GM21619 (cell line): ENCODE measurements at regions not wholly inside any gene's neighbourhood (a gene's known extent, or its start where the extent isn't known, plus 50 kb on each side); places are given as distances from the start of the nearest gene placed in this dataset.

Source experiments
- ATAC-seq: cut with Tn5 transposase; IDR thresholded peaks from one replicate; pipeline ENCODE4 v1.9.1; 2021; ENCODE audit not compliant: unreplicated experiment

GRCh38 chr6:23454080-23454976, 671.7 kb upstream of the NRSN1 start:
- no peak for ATAC-seq

- ATAC-seq, result no peak
These were observed 670.3 kb upstream of the NRSN1 start for GRCh38 chr6:23455754-23456153.

GRCh38 chr6:23456396-23456795, 669.6 kb upstream of the NRSN1 start:
- ATAC-seq, result no peak

GRCh38 chr6:23457321-23457720, 668.7 kb upstream of the NRSN1 start:
- no peak for ATAC-seq

GRCh38 chr6:23465912-23466311, 660.1 kb upstream of the NRSN1 start:
- ATAC-seq, result no peak

GRCh38 chr6:23477586-23477985, 648.4 kb upstream of the NRSN1 start:
- no peak for ATAC-seq

- ATAC-seq, result no peak
These were observed 647.7 kb upstream of the NRSN1 start for GRCh38 chr6:23478312-23478711.

GRCh38 chr6:23483896-23484295, 642.1 kb upstream of the NRSN1 start:
- no peak for ATAC-seq

- ATAC-seq, result no peak
These were observed 631.6 kb upstream of the NRSN1 start for GRCh38 chr6:23494367-23494766.

GRCh38 chr6:23498013-23498412, 628.0 kb upstream of the NRSN1 start:
- ATAC-seq, result no peak

GRCh38 chr6:23499549-23499948, 626.5 kb upstream of the NRSN1 start:
- ATAC-seq, result no peak

- no peak for ATAC-seq
These were observed 622.8 kb upstream of the NRSN1 start for GRCh38 chr6:23503173-23503572.

- no peak for ATAC-seq
These were observed 621.0 kb upstream of the NRSN1 start for GRCh38 chr6:23505026-23505425.

GRCh38 chr6:23510778-23511510, 615.1 kb upstream of the NRSN1 start:
- no peak for ATAC-seq

- no peak for ATAC-seq
These were observed 614.2 kb upstream of the NRSN1 start for GRCh38 chr6:23511817-23512216.

GRCh38 chr6:23518294-23518693, 607.7 kb upstream of the NRSN1 start:
- ATAC-seq, result no peak

- no peak for ATAC-seq
These were observed 603.0 kb upstream of the NRSN1 start for GRCh38 chr6:23522792-23523547.

GRCh38 chr6:23523771-23524170, 602.2 kb upstream of the NRSN1 start:
- no peak for ATAC-seq

GRCh38 chr6:23524548-23524947, 601.5 kb upstream of the NRSN1 start:
- no peak for ATAC-seq

GRCh38 chr6:23526526-23526925, 599.5 kb upstream of the NRSN1 start:
- ATAC-seq, result no peak

GRCh38 chr6:23529902-23530301, 596.1 kb upstream of the NRSN1 start:
- ATAC-seq, result no peak

GRCh38 chr6:23531666-23532065, 594.3 kb upstream of the NRSN1 start:
- no peak for ATAC-seq
